ENCODE measurements at regions not wholly inside any gene's neighbourhood (a gene's known extent, or its start where the extent isn't known, plus 50 kb on each side); places are given as distances from the start of the nearest gene placed in this dataset.

- intact Hi-C loops (cut with DNase I) = no loop called here
- no peaks in the 10 kb centered on the region for H3K9me3 ChIP-seq
- 79 to 91% methylated on average over 16 of the region's 16 CpGs for WGBS, 2 donors
- H3K36me3 ChIP-seq = no peaks in the 10 kb centered on the region
- H3K27ac ChIP-seq = no peak overlapping the region
- TF ChIP-seq POLR2AphosphoS5 (IDR thresholded peaks at IDR 0.05) (no peak), EP300 (IDR thresholded peaks at IDR 0.05) (no peak), CTCF (IDR thresholded peaks at IDR 0.05) (no peak), POLR2A (IDR thresholded peaks at IDR 0.05) (no peak)
- H3K4me1 ChIP-seq = no peaks in the 10 kb centered on the region
- H3K27me3 ChIP-seq = no peaks in the 10 kb centered on the region
- DNase-seq = no peak
- H3K4me3 ChIP-seq = no peak overlapping the region
These were observed 96.3 kb upstream of the ENPP6 start for GRCh38 chr4:184313702-184314659.

GRCh38 chr4:184313058-184313581, 95.4 kb upstream of the ENPP6 start:
- Histone ChIP-seq H3K4me1 (no peaks in the 10 kb centered on the region), H3K36me3 (no peaks in the 10 kb centered on the region), H3K27me3 (no peaks in the 10 kb centered on the region), H3K27ac (no peak overlapping the region), H3K4me3 (no peak overlapping the region), H3K9me3 (no peaks in the 10 kb centered on the region)
- intact Hi-C loops (cut with DNase I) = no loop called here
- DNase-seq = no peak
- no peak for TF ChIP-seq EP300 (IDR thresholded peaks at IDR 0.05)
- TF ChIP-seq CTCF (IDR thresholded peaks at IDR 0.05) = no peak
- no peak for TF ChIP-seq POLR2AphosphoS5 (IDR thresholded peaks at IDR 0.05)
- no peak for TF ChIP-seq POLR2A (IDR thresholded peaks at IDR 0.05)
- 95 to 96% methylated on average over 4 of the region's 4 CpGs for WGBS, 2 donors

DNA sequence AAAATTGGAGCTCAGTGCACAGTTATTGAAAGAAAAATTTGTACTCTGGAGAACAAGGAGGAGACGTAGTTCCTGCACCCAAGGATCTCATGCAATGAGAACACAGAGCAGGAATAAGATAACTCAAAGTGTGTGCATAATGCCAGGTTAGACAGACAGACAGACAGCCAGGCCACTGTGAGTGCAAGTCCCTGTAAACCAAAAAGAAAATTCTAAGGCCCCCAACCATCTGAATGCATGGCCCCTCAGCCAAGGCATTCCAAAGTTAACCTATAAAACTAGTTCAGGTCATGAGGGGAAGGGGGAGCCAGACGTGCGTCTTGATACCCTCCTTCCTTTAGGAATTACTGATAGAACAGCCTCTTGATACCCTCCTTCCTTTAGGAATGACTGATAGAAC, 94.5 kb upstream of the ENPP6 start:
- Histone ChIP-seq H3K36me3 (no peaks in the 10 kb centered on the region), H3K4me1 (no peaks in the 10 kb centered on the region), H3K27me3 (no peaks in the 10 kb centered on the region), H3K27ac (no peak overlapping the region), H3K9me3 (no peaks in the 10 kb centered on the region), H3K4me3 (no peak overlapping the region)
- no peak for DNase-seq
- 93 to 98% methylated on average over 3 of the region's 3 CpGs for WGBS, 2 donors
- intact Hi-C loops (cut with DNase I) = no loop called here
- no peak for TF ChIP-seq POLR2AphosphoS5 (IDR thresholded peaks at IDR 0.05)

DNA sequence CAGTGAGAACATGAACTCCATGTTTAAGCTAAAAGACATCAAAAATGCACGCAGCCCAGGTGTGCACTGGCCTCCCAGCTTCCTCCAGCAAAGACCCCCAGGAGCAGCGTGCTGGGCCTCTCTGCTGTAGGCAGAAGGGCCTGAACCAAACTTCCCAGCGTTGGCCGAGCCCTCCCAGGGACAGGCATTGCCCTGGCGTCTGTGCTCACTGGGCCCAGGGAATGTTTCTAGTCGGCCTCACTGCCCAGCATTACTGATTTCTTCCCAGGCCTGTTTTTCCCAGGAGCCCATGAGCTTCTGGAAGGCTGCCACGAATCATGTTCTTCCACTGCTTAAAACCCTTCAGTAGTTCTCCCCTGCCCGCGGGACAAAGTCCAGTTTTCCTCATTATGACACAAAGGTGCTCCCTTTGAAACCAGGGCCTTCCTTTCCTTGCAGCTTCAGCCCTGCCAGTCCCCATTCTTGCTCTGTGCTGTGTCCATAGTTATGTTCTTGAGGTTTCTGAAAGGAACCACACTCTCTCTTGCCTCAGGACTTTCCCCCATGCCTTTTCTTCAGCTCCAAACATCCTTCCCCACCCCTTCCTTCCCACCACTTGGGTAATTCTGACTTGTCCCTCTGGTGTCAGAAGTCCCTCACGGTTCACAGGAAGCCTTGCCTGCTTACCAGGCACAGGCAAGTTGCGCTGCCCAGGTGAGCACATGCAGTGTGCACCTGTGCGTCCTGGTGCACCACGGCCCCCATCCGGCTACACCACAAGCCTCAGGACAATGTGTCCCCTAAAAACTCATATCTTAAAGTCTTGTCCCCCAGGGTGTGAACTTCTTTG, 93.4 kb upstream of the ENPP6 start:
- Histone ChIP-seq H3K27ac (no peak overlapping the region), H3K9me3 (no peaks in the 10 kb centered on the region), H3K4me1 (no peaks in the 10 kb centered on the region), H3K36me3 (no peaks in the 10 kb centered on the region), H3K4me3 (no peak overlapping the region), H3K27me3 (no peaks in the 10 kb centered on the region)
- intact Hi-C loops (cut with DNase I) = no loop called here
- DNase-seq = no peak
- TF ChIP-seq EP300 (IDR thresholded peaks at IDR 0.05) = no peak
- no peak for TF ChIP-seq POLR2A (IDR thresholded peaks at IDR 0.05)
- no peak for TF ChIP-seq POLR2AphosphoS5 (IDR thresholded peaks at IDR 0.05)
- TF ChIP-seq CTCF (IDR thresholded peaks at IDR 0.05) = no peak
- WGBS, 2 donors = 49 to 76% methylated on average over 14 of the region's 14 CpGs

GRCh38 chr4:184310171-184310567, 92.5 kb upstream of the ENPP6 start:
- 46 to 67% methylated on average over 10 of the region's 10 CpGs for WGBS, 2 donors
- Histone ChIP-seq H3K36me3 (no peaks in the 10 kb centered on the region), H3K27ac (no peak overlapping the region), H3K27me3 (no peaks in the 10 kb centered on the region), H3K4me3 (no peak overlapping the region), H3K9me3 (no peaks in the 10 kb centered on the region), H3K4me1 (no peaks in the 10 kb centered on the region)
- TF ChIP-seq POLR2A (IDR thresholded peaks at IDR 0.05) (no peak), POLR2AphosphoS5 (IDR thresholded peaks at IDR 0.05) (no peak), EP300 (IDR thresholded peaks at IDR 0.05) (no peak), CTCF (IDR thresholded peaks at IDR 0.05) (no peak)
- intact Hi-C loops (cut with DNase I) = no loop called here
- DNase-seq = no peak
